Activated T-helper 1 cell treated with anti-CD3 and anti-CD28 coated beads, Interleukin-12 subunit alpha, Interleukin-12 subunit beta, Interleukin-2, Interleukin-4 antibody, amounts not matched to agents 30 ng/mL and 10 ng/mL and 1 ng/mL, durations not matched to agents 14 hours and 24 hours and 36 hours (primary cell): ENCODE measurements at regions not wholly inside any gene's neighbourhood (a gene's known extent, or its start where the extent isn't known, plus 50 kb on each side); places are given as distances from the start of the nearest gene placed in this dataset.

ENCODE experiments used
- DNase-seq: peaks from one replicate; pipeline ENCODE4 v3.0.0; 2021; ENCODE audit warnings: low spot score
- H3K27ac Mint-ChIP-seq: one replicate; pipeline ENCODE4 v1.8.0; 2021; ENCODE audit warnings: mild to moderate bottlenecking, mixed read lengths
- H3K27me3 Mint-ChIP-seq: one replicate; pipeline ENCODE4 v1.8.0; 2022; ENCODE audit warnings: mild to moderate bottlenecking, moderate library complexity, mixed read lengths; ENCODE audit not compliant: insufficient read depth
- H3K36me3 Mint-ChIP-seq: one replicate; pipeline ENCODE4 v1.8.0; 2021; ENCODE audit warnings: low read depth, mixed read lengths
- H3K4me1 Mint-ChIP-seq: one replicate; pipeline ENCODE4 v1.8.0; 2021; ENCODE audit warnings: low read depth, mixed read lengths
- H3K4me3 Mint-ChIP-seq: one replicate; pipeline ENCODE4 v1.8.0; 2021; ENCODE audit warnings: mild to moderate bottlenecking, moderate library complexity, mixed read lengths
- H3K9me3 Mint-ChIP-seq: one replicate; pipeline ENCODE4 v1.8.0; 2021; ENCODE audit warnings: mixed read lengths
- intact Hi-C: fragments of 100-400 bp; cut with micrococcal nuclease; formaldehyde crosslinking; loops from one replicate; pipeline ENCODE4 v1.15.1; 2024

DNA sequence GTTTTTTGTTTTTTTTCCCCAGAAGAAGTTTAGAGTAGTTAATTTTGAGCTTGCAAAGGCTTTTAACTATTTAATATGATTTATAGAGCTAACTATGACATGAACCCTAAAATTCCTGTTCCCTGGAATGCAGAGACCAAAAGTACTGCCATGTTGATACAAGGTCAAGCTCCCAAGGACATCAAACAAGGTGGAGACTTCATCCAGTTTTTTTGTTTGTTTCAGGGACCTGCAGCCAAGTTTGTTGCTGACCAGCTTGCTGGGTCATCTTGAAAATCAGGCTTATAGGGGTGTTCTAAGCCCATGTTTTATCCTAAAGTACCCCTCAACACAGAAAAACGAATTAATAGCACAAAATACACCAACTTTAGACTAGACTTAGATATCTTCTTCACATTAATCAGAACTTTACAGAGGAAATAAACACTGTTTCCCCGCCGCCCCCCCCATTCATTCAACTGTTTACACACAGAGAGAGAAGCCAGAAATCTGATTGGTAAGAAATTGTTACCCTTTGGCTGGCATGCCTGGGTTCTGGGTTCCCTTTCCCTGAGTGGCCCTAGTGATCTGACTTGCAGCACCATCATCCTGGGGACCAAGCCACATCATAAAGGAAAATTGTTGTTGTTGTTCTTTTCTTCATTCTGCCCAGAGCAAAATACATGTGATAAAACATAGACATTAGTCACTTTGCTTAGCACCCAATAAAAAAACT is 860.5 kb downstream of the CCSER2 start:
- H3K4me3 Mint-ChIP-seq = no peak overlapping the region
- H3K36me3 Mint-ChIP-seq = no peaks in the 10 kb centered on the region
- intact Hi-C loops = no loop called here
- no peaks in the 10 kb centered on the region for H3K27me3 Mint-ChIP-seq
- DNase-seq = no peak
- no peaks in the 10 kb centered on the region for H3K9me3 Mint-ChIP-seq
- H3K4me1 Mint-ChIP-seq = no peaks in the 10 kb centered on the region
- no peak overlapping the region for H3K27ac Mint-ChIP-seq

DNA sequence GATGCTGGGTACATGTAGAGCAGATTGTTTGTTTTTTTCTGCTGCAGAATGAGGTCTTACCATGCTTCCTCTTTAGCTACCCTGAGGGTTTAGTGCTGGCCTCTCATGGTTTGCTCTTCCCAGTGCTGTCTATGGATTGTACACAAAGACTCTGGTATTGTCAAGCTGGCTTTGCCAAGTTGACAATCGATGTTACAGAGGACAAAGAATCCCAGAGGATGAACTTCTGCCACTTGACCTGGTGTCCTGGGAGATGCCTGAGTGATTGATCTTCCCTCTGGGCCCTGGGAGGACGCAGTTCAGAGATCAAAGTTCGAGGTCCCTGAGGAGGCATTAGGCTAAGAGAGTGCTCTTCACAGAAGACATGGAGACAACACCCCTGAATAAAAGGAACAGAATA is 865.4 kb downstream of the CCSER2 start:
- intact Hi-C loops = no loop called here

DNA sequence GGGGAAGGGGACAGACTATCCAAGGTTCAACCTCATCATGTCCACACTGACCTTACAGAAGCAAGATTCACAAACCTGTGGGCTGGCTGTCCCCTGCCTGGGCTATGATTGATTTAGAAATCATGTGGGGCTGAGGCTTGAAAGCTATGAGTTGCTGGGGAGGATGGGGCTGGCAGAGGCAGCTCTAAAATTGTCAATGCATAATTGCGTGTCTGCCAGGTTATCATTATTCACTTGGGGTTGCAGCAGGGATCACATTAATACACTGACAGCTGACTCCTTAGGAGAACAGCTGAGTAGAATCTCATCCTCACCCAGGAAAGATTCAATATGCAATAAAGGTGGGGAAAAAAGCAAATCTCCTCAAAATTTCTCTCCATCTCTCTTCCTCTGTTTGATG is 866.3 kb downstream of the CCSER2 start:
- no peak overlapping the region for H3K4me3 Mint-ChIP-seq
- intact Hi-C loops = no loop called here
- no peaks in the 10 kb centered on the region for H3K4me1 Mint-ChIP-seq
- no peaks in the 10 kb centered on the region for H3K36me3 Mint-ChIP-seq
- H3K9me3 Mint-ChIP-seq = no peaks in the 10 kb centered on the region
- no peak overlapping the region for H3K27ac Mint-ChIP-seq
- DNase-seq = no peak
- H3K27me3 Mint-ChIP-seq = no peaks in the 10 kb centered on the region

More for the DNA sequence above, 865.4 kb downstream of the CCSER2 start:
- Mint-ChIP-seq H3K36me3 (no peaks in the 10 kb centered on the region), H3K27me3 (no peaks in the 10 kb centered on the region), H3K4me1 (no peaks in the 10 kb centered on the region), H3K27ac (no peak overlapping the region), H3K4me3 (no peak overlapping the region), H3K9me3 (no peaks in the 10 kb centered on the region)
- no peak for DNase-seq

DNA sequence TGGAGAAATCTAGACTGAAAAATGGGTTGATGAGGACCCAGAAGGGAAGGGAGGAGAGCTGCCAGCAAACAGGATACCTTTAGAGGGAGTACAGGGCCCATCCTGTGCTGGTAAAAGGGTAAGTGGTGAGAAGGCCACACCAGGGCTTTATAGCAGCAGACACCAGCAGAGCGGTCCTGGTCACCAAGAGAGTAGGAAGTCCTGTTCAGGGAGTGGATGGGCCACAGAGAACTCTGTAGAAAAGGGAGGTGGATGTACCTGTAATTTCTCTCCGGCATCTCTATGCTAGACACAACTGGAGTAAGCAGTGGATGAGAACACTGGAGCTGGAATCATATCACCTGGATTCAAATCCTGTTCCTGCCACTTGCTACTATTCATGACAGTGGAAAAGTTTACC is 867.2 kb downstream of the CCSER2 start:
- no peaks in the 10 kb centered on the region for H3K36me3 Mint-ChIP-seq
- H3K27me3 Mint-ChIP-seq = no peaks in the 10 kb centered on the region
- H3K4me1 Mint-ChIP-seq = no peaks in the 10 kb centered on the region

GRCh38 chr10:85204814-85205213 is 876.4 kb downstream of the CCSER2 start:
- Mint-ChIP-seq H3K4me3 (no peak overlapping the region), H3K27ac (no peak overlapping the region), H3K4me1 (no peaks in the 10 kb centered on the region), H3K36me3 (no peaks in the 10 kb centered on the region), H3K27me3 (no peaks in the 10 kb centered on the region), H3K9me3 (no peaks in the 10 kb centered on the region)
- intact Hi-C loops = no loop called here
- no peak for DNase-seq

More for the DNA sequence above, 867.2 kb downstream of the CCSER2 start:
- Mint-ChIP-seq H3K4me3 (no peak overlapping the region), H3K27ac (no peak overlapping the region), H3K9me3 (no peaks in the 10 kb centered on the region)
- DNase-seq = no peak
- intact Hi-C loops = no loop called here

DNA sequence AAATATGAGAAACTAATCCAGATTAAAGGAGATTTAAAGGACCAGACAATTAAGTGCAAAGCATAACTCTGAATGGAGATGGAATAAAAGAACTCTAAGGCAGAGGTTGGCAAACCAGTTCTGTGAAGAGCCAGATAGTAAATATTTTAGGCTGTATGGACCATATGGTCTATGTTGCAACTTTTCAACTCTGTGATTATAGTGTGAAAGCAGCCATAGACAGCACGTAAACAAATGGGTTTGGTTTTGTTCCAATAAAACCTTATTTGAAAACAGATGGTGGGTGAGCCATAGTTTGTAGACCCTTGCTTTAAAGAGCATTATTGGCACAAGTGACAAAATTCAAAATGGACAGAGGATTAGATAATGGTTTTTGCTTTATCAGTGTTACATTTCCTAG is 884.1 kb downstream of the CCSER2 start:
- Mint-ChIP-seq H3K4me3 (no peak overlapping the region), H3K36me3 (no peaks in the 10 kb centered on the region), H3K4me1 (no peaks in the 10 kb centered on the region), H3K27ac (no peak overlapping the region), H3K9me3 (no peaks in the 10 kb centered on the region), H3K27me3 (peaks cover 2% of the 10 kb centered on the region)
- intact Hi-C loops = no loop called here
- DNase-seq = no peak

- intact Hi-C loops = no loop called here
- Mint-ChIP-seq H3K4me1 (no peaks in the 10 kb centered on the region), H3K4me3 (no peak overlapping the region), H3K27me3 (peaks cover 2% of the 10 kb centered on the region), H3K9me3 (no peaks in the 10 kb centered on the region), H3K36me3 (no peaks in the 10 kb centered on the region), H3K27ac (no peak overlapping the region)
- DNase-seq = no peak
Measured at GRCh38 chr10:85213493-85213892, 885.1 kb downstream of the CCSER2 start.

DNA sequence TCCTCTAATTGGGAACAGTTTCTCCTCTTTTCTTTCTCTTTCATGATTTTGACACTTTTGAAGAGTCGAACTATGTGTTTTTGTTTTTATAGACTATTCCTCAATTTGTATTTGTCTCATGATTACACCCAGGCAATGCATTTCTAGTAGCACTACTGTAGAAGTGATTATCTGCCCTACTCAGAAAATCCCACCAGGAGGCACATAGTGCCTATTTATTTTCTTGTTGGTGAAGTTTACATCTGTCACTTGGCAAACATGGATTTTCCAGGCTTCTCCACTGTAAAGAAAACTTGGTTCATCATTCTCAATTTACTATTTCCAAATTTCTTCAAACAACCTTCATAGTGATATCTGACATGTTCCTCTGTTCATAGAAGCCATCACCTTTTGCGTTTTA is 893.9 kb downstream of the CCSER2 start:
- DNase-seq = no peak
- no peaks in the 10 kb centered on the region for H3K9me3 Mint-ChIP-seq
- H3K36me3 Mint-ChIP-seq = no peaks in the 10 kb centered on the region
- intact Hi-C loops = no loop called here
- H3K4me1 Mint-ChIP-seq = no peaks in the 10 kb centered on the region
- H3K4me3 Mint-ChIP-seq = no peak overlapping the region
- H3K27ac Mint-ChIP-seq = no peak overlapping the region
- H3K27me3 Mint-ChIP-seq = no peaks in the 10 kb centered on the region

GRCh38 chr10:85224366-85224940 is 896.1 kb downstream of the CCSER2 start:
- H3K27me3 Mint-ChIP-seq = no peaks in the 10 kb centered on the region
- no peaks in the 10 kb centered on the region for H3K36me3 Mint-ChIP-seq
- no peaks in the 10 kb centered on the region for H3K4me1 Mint-ChIP-seq
- DNase-seq = no peak
- H3K9me3 Mint-ChIP-seq = no peaks in the 10 kb centered on the region
- no peak overlapping the region for H3K27ac Mint-ChIP-seq
- intact Hi-C loops = no loop called here
- H3K4me3 Mint-ChIP-seq = no peak overlapping the region

GRCh38 chr10:85225311-85225710 is 896.9 kb downstream of the CCSER2 start:
- Mint-ChIP-seq H3K4me3 (no peak overlapping the region), H3K36me3 (no peaks in the 10 kb centered on the region), H3K27ac (no peak overlapping the region), H3K27me3 (peaks cover 2% of the 10 kb centered on the region), H3K9me3 (no peaks in the 10 kb centered on the region), H3K4me1 (no peaks in the 10 kb centered on the region)
- no peak for DNase-seq
- intact Hi-C loops = no loop called here

- intact Hi-C loops = no loop called here
- Mint-ChIP-seq H3K9me3 (no peaks in the 10 kb centered on the region), H3K36me3 (no peaks in the 10 kb centered on the region), H3K27me3 (peaks cover 2% of the 10 kb centered on the region), H3K27ac (no peak overlapping the region), H3K4me1 (no peaks in the 10 kb centered on the region), H3K4me3 (no peak overlapping the region)
- DNase-seq = no peak
Measured at GRCh38 chr10:85226596-85226995, 898.2 kb downstream of the CCSER2 start.

DNA sequence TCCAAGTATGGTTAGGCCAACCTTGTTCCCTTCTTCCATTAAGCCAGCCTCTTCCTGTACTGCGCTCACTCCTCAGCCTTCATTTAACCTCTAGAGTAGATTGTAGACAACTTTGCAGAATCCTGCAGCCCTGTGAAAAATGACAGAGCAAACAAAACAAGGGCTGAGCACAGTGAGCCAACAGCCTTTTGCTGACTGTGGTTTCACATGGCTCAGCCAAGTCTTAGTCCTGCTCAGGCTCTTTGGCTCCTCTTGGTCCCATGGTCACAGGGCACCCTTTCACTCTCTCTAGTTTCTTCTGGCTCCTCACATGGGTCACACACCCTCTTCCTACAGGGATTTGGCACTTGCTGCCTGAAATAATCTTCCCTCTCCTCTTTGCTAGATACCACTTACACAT is 900.3 kb downstream of the CCSER2 start:
- Mint-ChIP-seq H3K27ac (no peak overlapping the region), H3K4me1 (no peaks in the 10 kb centered on the region), H3K4me3 (no peak overlapping the region), H3K27me3 (peaks cover 2% of the 10 kb centered on the region), H3K36me3 (no peaks in the 10 kb centered on the region), H3K9me3 (no peaks in the 10 kb centered on the region)
- no peak for DNase-seq
- intact Hi-C loops = no loop called here

- H3K36me3 Mint-ChIP-seq = no peaks in the 10 kb centered on the region
- intact Hi-C loops = no loop called here
- H3K9me3 Mint-ChIP-seq = no peaks in the 10 kb centered on the region
- H3K27me3 Mint-ChIP-seq = peaks cover 2% of the 10 kb centered on the region
- H3K27ac Mint-ChIP-seq = no peak overlapping the region
- DNase-seq = no peak
- no peaks in the 10 kb centered on the region for H3K4me1 Mint-ChIP-seq
- no peak overlapping the region for H3K4me3 Mint-ChIP-seq
Measured at GRCh38 chr10:85231534-85232270, 903.3 kb downstream of the CCSER2 start.
